Trophoblast cell (in vitro differentiated cells and primary cell): ENCODE measurements at regions not wholly inside any gene's neighbourhood (a gene's known extent, or its start where the extent isn't known, plus 50 kb on each side); places are given as distances from the start of the nearest gene placed in this dataset.

Experiments
- DNase-seq, 2 donors: peaks; one replicate each; pipeline ENCODE4 v3.0.0-alpha.2; 2016
- H2AFZ ChIP-seq: 2 replicates; pipeline ENCODE4 v1.6.1; 2013; ENCODE audit warnings: low read length, moderate library complexity, mild to moderate bottlenecking; ENCODE audit not compliant: insufficient read depth, poor library complexity
- H2AK5ac ChIP-seq: 2 replicates; pipeline ENCODE4 v1.6.1; 2013; ENCODE audit warnings: mild to moderate bottlenecking, low read length
- H2BK120ac ChIP-seq: 2 replicates; pipeline ENCODE4 v1.6.1; 2013; ENCODE audit warnings: low read length, mild to moderate bottlenecking, moderate library complexity; ENCODE audit not compliant: insufficient read depth, poor library complexity
- H2BK12ac ChIP-seq: 2 replicates; pipeline ENCODE4 v1.6.1; 2013; ENCODE audit warnings: mild to moderate bottlenecking, low read length, moderate library complexity
- H2BK5ac ChIP-seq: 2 replicates; pipeline ENCODE4 v1.6.1; 2013; ENCODE audit warnings: low read length, low read depth, moderate library complexity, mild to moderate bottlenecking; ENCODE audit not compliant: poor library complexity
- H3K14ac ChIP-seq: 2 replicates; pipeline ENCODE4 v1.6.1; 2013; ENCODE audit warnings: mild to moderate bottlenecking, low read length
- H3K18ac ChIP-seq: 2 replicates; pipeline ENCODE4 v1.6.1; 2013; ENCODE audit warnings: mild to moderate bottlenecking, low read length
- H3K23ac ChIP-seq: 2 replicates; pipeline ENCODE4 v1.6.1; 2013; ENCODE audit warnings: low read length
- H3K27ac ChIP-seq: 2 replicates; pipeline ENCODE4 v1.5.1; 2013; ENCODE audit warnings: low read depth, mild to moderate bottlenecking, inconsistent platforms, low read length, moderate library complexity
- H3K27me3 ChIP-seq: 2 replicates; pipeline ENCODE4 v1.6.1; 2013; ENCODE audit warnings: inconsistent platforms, mild to moderate bottlenecking, low read length, moderate library complexity; ENCODE audit not compliant: insufficient read depth
- H3K36me3 ChIP-seq, 2 experiments: 1 replicate in 1 of 2; 2 replicates in 1 of 2; pipeline ENCODE4 v1.6.1; 2013; ENCODE audit warnings: low read length in 2 of 2, mild to moderate bottlenecking in 2 of 2, moderate library complexity in 1 of 2; ENCODE audit not compliant: insufficient read depth in 2 of 2, control insufficient read depth in 1 of 2
- H3K4ac ChIP-seq: 2 replicates; pipeline ENCODE4 v1.6.1; 2013; ENCODE audit warnings: low read depth, mild to moderate bottlenecking, low read length, moderate library complexity
- H3K4me1 ChIP-seq, 2 experiments: 1 replicate in 1 of 2; 2 replicates in 1 of 2; pipeline ENCODE4 v1.6.1; 2013; ENCODE audit warnings: low read length in 2 of 2, mild to moderate bottlenecking in 2 of 2, moderate library complexity in 1 of 2; ENCODE audit not compliant: insufficient read depth in 2 of 2, control insufficient read depth in 1 of 2
- H3K4me2 ChIP-seq: 2 replicates; pipeline ENCODE4 v1.6.1; 2013; ENCODE audit warnings: inconsistent platforms, mild to moderate bottlenecking, low read length, moderate library complexity
- H3K4me3 ChIP-seq: 2 replicates; pipeline ENCODE4 v1.5.1; 2013; ENCODE audit warnings: mild to moderate bottlenecking, low read depth, low read length, inconsistent platforms
- H3K79me1 ChIP-seq: one replicate; pipeline ENCODE4 v1.6.1; 2013; ENCODE audit warnings: low read length
- H3K79me2 ChIP-seq: 2 replicates; pipeline ENCODE4 v1.6.1; 2013; ENCODE audit warnings: low read length, mild to moderate bottlenecking; ENCODE audit not compliant: control insufficient read depth, insufficient read depth, poor library complexity
- H3K9ac ChIP-seq: 2 replicates; pipeline ENCODE4 v1.6.1; 2013; ENCODE audit warnings: mild to moderate bottlenecking, low read length
- H3K9me3 ChIP-seq: 2 replicates; pipeline ENCODE4 v1.6.1; 2013; ENCODE audit warnings: low read depth, mild to moderate bottlenecking, control low read depth, inconsistent platforms, low read length; ENCODE audit not compliant: insufficient read depth
- H4K12ac ChIP-seq: 2 replicates; pipeline ENCODE4 v1.6.1; 2013; ENCODE audit warnings: low read depth, mild to moderate bottlenecking, low read length, moderate library complexity
- H4K8ac ChIP-seq: 2 replicates; pipeline ENCODE4 v1.6.1; 2013; ENCODE audit warnings: low read depth, mild to moderate bottlenecking, low read length, moderate library complexity
- H4K91ac ChIP-seq: one replicate; pipeline ENCODE4 v1.6.1; 2013; ENCODE audit warnings: low read depth, mild to moderate bottlenecking, low read length, moderate library complexity
- WGBS: extraction: QIAGEN DNeasy Blood & Tissue Kit; methylation state at CpG from one replicate; pipeline ENCODE4 v1.1.7; 2013; ENCODE audit warnings: missing lambda C conversion rate; ENCODE audit not compliant: insufficient read length, insufficient coverage; ENCODE audit errors: extremely low coverage; 5-methylcytosine and 5-hydroxymethylcytosine counted together

DNA sequence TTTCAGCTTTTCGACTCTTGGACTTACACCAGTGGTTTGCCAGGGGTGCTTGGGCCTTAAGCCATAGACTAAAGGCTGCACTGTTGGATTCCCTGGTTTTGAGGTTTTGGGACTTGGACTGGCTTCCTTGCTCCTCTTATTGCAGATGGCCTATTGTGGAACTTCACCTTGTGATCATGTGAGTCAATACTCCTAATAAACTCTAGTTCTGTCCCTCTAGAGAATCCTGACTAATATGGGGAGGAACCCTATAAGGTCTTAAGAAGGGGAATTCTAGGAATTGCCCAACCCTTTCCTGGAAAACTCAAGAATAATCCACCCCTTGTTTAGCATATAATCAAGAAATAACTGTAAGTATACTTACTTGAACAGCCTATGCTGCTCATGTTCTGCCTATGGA is 491.8 kb downstream of the TMEM135 start:
- Histone ChIP-seq H2BK12ac (no peak overlapping the region), H3K9ac (no peak overlapping the region)

DNA sequence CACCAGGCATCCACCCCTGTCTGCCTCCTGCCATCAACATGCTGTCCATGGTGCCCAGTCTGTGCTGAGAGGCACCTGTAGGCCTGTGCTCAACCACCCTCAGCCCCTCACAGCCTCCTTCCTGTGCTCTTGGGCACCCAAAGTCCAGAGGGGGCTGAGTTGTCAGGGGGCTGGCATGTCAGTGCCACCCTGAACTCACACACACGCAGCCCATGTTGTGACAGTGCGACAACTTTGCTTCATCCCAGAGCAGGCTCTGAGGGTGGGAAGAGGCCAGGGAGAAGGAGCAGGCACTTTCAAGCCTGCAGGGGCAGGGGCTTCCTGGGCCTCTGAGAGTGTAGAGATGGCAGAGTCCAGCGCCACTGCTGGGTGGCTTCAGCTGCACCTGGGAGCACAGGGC is 491.0 kb downstream of the TMEM135 start:
- Histone ChIP-seq H2BK120ac (no peak overlapping the region), H4K12ac (no peak overlapping the region), H3K9ac (no peak overlapping the region), H3K36me3 (no peaks in the 10 kb centered on the region), H3K4ac (no peak overlapping the region), H3K18ac (no peak overlapping the region), H3K4me3 (no peak overlapping the region), H2BK5ac (no peak overlapping the region), H3K14ac (no peak overlapping the region), H3K27ac (no peak overlapping the region), H2BK12ac (no peak overlapping the region), H3K27me3 (no peaks in the 10 kb centered on the region), H3K4me2 (no peak overlapping the region), H2AK5ac (no peak overlapping the region), H3K4me1 (no peaks in the 10 kb centered on the region), H4K91ac (no peak overlapping the region), H3K79me1 (no peaks in the 10 kb centered on the region), H4K8ac (no peak overlapping the region), H3K9me3 (peaks cover 3% of the 10 kb centered on the region), H3K79me2 (no peaks in the 10 kb centered on the region), H2AFZ (no peak overlapping the region), H3K23ac (no peak overlapping the region)
- DNase-seq: no peak
- WGBS: no CpG with 5 or more reads among the region's 3 CpGs

More for the DNA sequence above, 491.8 kb downstream of the TMEM135 start:
- Histone ChIP-seq H3K36me3 (no peaks in the 10 kb centered on the region), H3K23ac (no peak overlapping the region), H3K4me3 (no peak overlapping the region), H3K4me2 (no peak overlapping the region), H2AFZ (no peak overlapping the region), H3K4me1 (no peaks in the 10 kb centered on the region), H3K27ac (no peak overlapping the region), H2BK5ac (no peak overlapping the region), H3K4ac (no peak overlapping the region), H4K12ac (no peak overlapping the region), H3K79me2 (no peaks in the 10 kb centered on the region), H3K9me3 (peaks cover 3% of the 10 kb centered on the region), H2AK5ac (no peak overlapping the region), H3K14ac (no peak overlapping the region), H4K8ac (no peak overlapping the region), H4K91ac (no peak overlapping the region), H3K27me3 (no peaks in the 10 kb centered on the region), H3K79me1 (no peaks in the 10 kb centered on the region), H2BK120ac (no peak overlapping the region), H3K18ac (no peak overlapping the region)
- no CpG with 5 or more reads among the region's 1 CpG for WGBS
- no peak for DNase-seq

DNA sequence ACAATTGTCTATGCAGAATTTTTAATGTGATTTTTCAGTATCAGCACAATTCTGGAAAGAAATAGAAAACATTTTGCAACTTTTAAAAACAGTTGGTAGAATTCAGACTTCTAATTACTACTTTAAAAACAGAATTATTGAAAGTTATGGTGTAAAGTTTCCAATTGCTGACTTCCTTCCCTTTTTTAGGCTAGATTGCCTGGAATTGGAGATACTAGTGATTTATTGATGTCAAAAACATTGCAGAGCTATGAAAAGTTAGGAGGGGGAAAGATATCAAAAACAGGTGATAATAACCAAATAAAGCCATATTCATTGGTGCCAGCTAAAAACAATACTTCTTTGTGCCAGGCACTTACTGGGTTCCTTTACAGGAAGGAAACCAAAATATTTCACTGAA is 485.5 kb downstream of the TMEM135 start:
- Histone ChIP-seq H2AK5ac (no peak overlapping the region), H2BK5ac (no peak overlapping the region), H3K14ac (no peak overlapping the region), H3K18ac (no peak overlapping the region), H2BK120ac (no peak overlapping the region), H4K8ac (no peak overlapping the region), H4K91ac (no peak overlapping the region), H3K4me3 (no peak overlapping the region), H3K27me3 (no peaks in the 10 kb centered on the region), H4K12ac (no peak overlapping the region), H2BK12ac (no peak overlapping the region), H2AFZ (no peak overlapping the region), H3K9ac (no peak overlapping the region), H3K79me2 (no peaks in the 10 kb centered on the region), H3K23ac (no peak overlapping the region), H3K36me3 (no peaks in the 10 kb centered on the region), H3K4me2 (no peak overlapping the region), H3K4me1 (no peaks in the 10 kb centered on the region), H3K79me1 (no peaks in the 10 kb centered on the region), H3K27ac (no peak overlapping the region), H3K4ac (no peak overlapping the region), H3K9me3 (peaks cover 1% of the 10 kb centered on the region)
- DNase-seq: no peak

DNA sequence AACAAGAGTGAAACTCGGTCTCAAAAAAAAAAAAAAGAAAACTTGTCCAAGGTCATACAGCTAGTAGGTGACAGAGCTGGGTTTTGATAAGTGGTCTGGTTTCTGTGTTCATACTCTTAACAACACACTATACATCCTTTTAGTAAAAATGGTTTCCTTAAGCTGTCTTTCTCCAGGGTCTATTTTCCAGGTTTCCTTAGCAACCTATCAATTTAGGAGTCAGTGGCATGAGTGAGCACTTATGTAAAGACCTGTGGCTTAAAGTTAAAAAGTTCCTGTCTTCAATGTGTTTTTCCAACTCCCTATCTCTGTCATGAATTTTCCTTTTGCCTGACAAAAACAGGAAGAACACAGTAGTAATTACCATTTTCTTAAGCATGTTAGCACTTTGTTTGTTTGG is 480.5 kb downstream of the TMEM135 start:
- Histone ChIP-seq H3K4ac (no peak overlapping the region), H2BK120ac (no peak overlapping the region), H3K79me2 (no peaks in the 10 kb centered on the region), H2BK12ac (no peak overlapping the region), H3K14ac (no peak overlapping the region), H3K4me3 (no peak overlapping the region), H4K8ac (no peak overlapping the region), H3K4me1 (no peaks in the 10 kb centered on the region), H2AK5ac (no peak overlapping the region), H3K18ac (no peak overlapping the region), H3K27me3 (no peaks in the 10 kb centered on the region), H3K36me3 (no peaks in the 10 kb centered on the region), H3K9ac (no peak overlapping the region), H2AFZ (no peak overlapping the region), H4K12ac (no peak overlapping the region), H3K4me2 (no peak overlapping the region), H3K79me1 (no peaks in the 10 kb centered on the region), H2BK5ac (no peak overlapping the region), H3K9me3 (no peaks in the 10 kb centered on the region), H4K91ac (no peak overlapping the region), H3K23ac (no peak overlapping the region), H3K27ac (no peak overlapping the region)
- WGBS: no CpG with 5 or more reads among the region's 1 CpG
- no peak for DNase-seq

DNA sequence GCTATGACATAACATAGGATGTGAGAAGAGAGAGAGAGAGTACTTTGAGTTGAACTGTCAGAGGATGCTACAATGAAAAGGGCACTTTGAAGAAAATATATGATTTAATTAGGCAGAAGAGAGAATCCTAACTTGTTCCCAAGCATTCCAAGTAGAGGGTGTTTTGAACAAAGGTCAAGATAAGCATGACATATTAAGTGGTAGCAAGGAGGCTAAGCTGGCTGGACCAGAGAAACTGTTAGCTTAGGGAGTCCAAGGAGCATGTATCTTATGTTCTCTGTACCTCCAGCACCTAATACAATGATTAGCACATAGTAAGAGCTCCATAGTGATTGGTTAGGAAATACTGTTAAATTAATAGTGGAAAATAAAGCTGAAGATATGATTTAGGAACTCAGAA is 479.6 kb downstream of the TMEM135 start:
- Histone ChIP-seq H4K8ac (no peak overlapping the region), H3K79me2 (no peaks in the 10 kb centered on the region), H3K23ac (no peak overlapping the region), H2AK5ac (no peak overlapping the region), H2AFZ (no peak overlapping the region), H3K14ac (no peak overlapping the region), H3K79me1 (no peaks in the 10 kb centered on the region), H3K36me3 (no peaks in the 10 kb centered on the region), H4K91ac (no peak overlapping the region), H4K12ac (no peak overlapping the region), H3K9ac (no peak overlapping the region), H3K27me3 (no peaks in the 10 kb centered on the region), H2BK12ac (no peak overlapping the region), H3K4ac (no peak overlapping the region), H3K4me2 (no peak overlapping the region), H3K4me3 (no peak overlapping the region), H3K9me3 (no peaks in the 10 kb centered on the region), H3K27ac (no peak overlapping the region), H2BK5ac (no peak overlapping the region), H3K4me1 (no peaks in the 10 kb centered on the region), H3K18ac (no peak overlapping the region), H2BK120ac (no peak overlapping the region)
- DNase-seq: no peak
